GM23338 (cell line): ENCODE measurements at regions not wholly inside any gene's neighbourhood (a gene's known extent, or its start where the extent isn't known, plus 50 kb on each side); places are given as distances from the start of the nearest gene placed in this dataset.

Experiments
- ATAC-seq: fragments of 200-7000 bp; cut with Tn5 transposase; 3 replicates; pipeline ENCODE4 v1.9.1; 2020
- DNase-seq: peaks from one replicate; pipeline ENCODE4 v3.0.0-alpha.2; 2015; ENCODE audit warnings: low spot score
- H2AFZ ChIP-seq: fragments of 200-600 bp; sonication (generic); 2 replicates; pipeline ENCODE4 v1.8.0; 2016; ENCODE audit warnings: antibody characterized with exemption, mild to moderate bottlenecking, moderate library complexity
- H3F3A ChIP-seq: fragments of 200-600 bp; sonication (generic); replicated peaks from 2 replicates; pipeline ENCODE4 v1.8.0; 2017; ENCODE audit warnings: antibody characterized with exemption, mixed run types, low read depth
- H3K27ac ChIP-seq: fragments of 200-600 bp; sonication (generic); 2 replicates; pipeline ENCODE4 v1.6.1; 2016; ENCODE audit warnings: low read depth
- H3K27me3 ChIP-seq: fragments of 200-600 bp; sonication (generic); 2 replicates; pipeline ENCODE4 v1.8.0; 2016; ENCODE audit warnings: mild to moderate bottlenecking, mixed run types, moderate library complexity; ENCODE audit not compliant: insufficient read depth
- H3K36me3 ChIP-seq: fragments of 200-600 bp; sonication (generic); 2 replicates; pipeline ENCODE4 v1.8.0; 2016; ENCODE audit warnings: mild to moderate bottlenecking; ENCODE audit not compliant: insufficient read depth
- H3K4me1 ChIP-seq: fragments of 200-600 bp; sonication (generic); 2 replicates; pipeline ENCODE4 v1.8.0; 2016; ENCODE audit warnings: mild to moderate bottlenecking, moderate library complexity; ENCODE audit not compliant: insufficient read depth
- H3K4me2 ChIP-seq: fragments of 200-600 bp; sonication (generic); 2 replicates; pipeline ENCODE4 v1.7.1; 2017; ENCODE audit warnings: mixed run types
- H3K4me3 ChIP-seq: fragments of 200-600 bp; sonication (generic); 2 replicates; pipeline ENCODE4 v1.6.1; 2016; ENCODE audit warnings: mixed run types
- H3K79me2 ChIP-seq: fragments of 200-600 bp; sonication (generic); replicated peaks from 2 replicates; pipeline ENCODE4 v1.8.0; 2017; ENCODE audit warnings: mild to moderate bottlenecking; ENCODE audit not compliant: insufficient read depth
- H3K9me2 ChIP-seq: fragments of 200-600 bp; sonication (generic); 2 replicates; pipeline ENCODE4 v1.8.0; 2017; ENCODE audit not compliant: insufficient read depth
- H4K20me1 ChIP-seq: fragments of 200-600 bp; sonication (generic); replicated peaks from 2 replicates; pipeline ENCODE4 v1.8.0; 2017; ENCODE audit warnings: mild to moderate bottlenecking; ENCODE audit not compliant: insufficient read depth
- H3K27ac Mint-ChIP-seq: 2 replicates; pipeline ENCODE4 v1.8.0; 2020; ENCODE audit warnings: inconsistent platforms, mild to moderate bottlenecking, moderate library complexity, mixed read lengths
- H3K27me3 Mint-ChIP-seq: 3 replicates; pipeline ENCODE4 v1.8.0; 2022; ENCODE audit warnings: low read depth, mild to moderate bottlenecking, moderate library complexity, mixed read lengths, inconsistent platforms; ENCODE audit not compliant: insufficient read depth, poor library complexity
- H3K36me3 Mint-ChIP-seq: 3 replicates; pipeline ENCODE4 v1.8.0; 2021; ENCODE audit warnings: low read depth, mild to moderate bottlenecking, inconsistent platforms, moderate library complexity, mixed read lengths
- H3K4me1 Mint-ChIP-seq: 3 replicates; pipeline ENCODE4 v1.8.0; 2020; ENCODE audit warnings: mild to moderate bottlenecking, inconsistent platforms, mixed read lengths
- H3K4me3 Mint-ChIP-seq: 3 replicates; pipeline ENCODE4 v1.8.0; 2021; ENCODE audit warnings: moderate library complexity, mild to moderate bottlenecking, inconsistent platforms, mixed read lengths
- H3K9me3 Mint-ChIP-seq: 3 replicates; pipeline ENCODE4 v1.8.0; 2020; ENCODE audit warnings: moderate library complexity, mild to moderate bottlenecking, inconsistent platforms, mixed read lengths
- ETS1 ChIP-seq: IDR thresholded peaks from 2 replicates; pipeline ENCODE4 v1.6.1; 2016; ENCODE audit warnings: antibody characterized with exemption
- EZH2 ChIP-seq: fragments of 200-600 bp; sonication (generic); IDR thresholded peaks from one replicate; pipeline ENCODE4 v1.8.0; 2017; ENCODE audit warnings: antibody characterized with exemption, mild to moderate bottlenecking, low read depth; ENCODE audit not compliant: unreplicated experiment
- EZH2phosphoT487 ChIP-seq: fragments of 200-600 bp; sonication (generic); IDR thresholded peaks from one replicate; pipeline ENCODE4 v1.8.1; 2018; ENCODE audit warnings: antibody characterized with exemption; ENCODE audit not compliant: unreplicated experiment
- JUNB ChIP-seq: IDR thresholded peaks from one replicate; pipeline ENCODE4 v1.6.1; 2016; ENCODE audit warnings: antibody characterized with exemption; ENCODE audit not compliant: unreplicated experiment
- NANOG ChIP-seq: IDR thresholded peaks from 2 replicates; pipeline ENCODE4 v1.6.1; 2016; ENCODE audit warnings: antibody characterized with exemption, borderline replicate concordance
- POLR2AphosphoS5 ChIP-seq: IDR thresholded peaks from 2 replicates; pipeline ENCODE4 v1.6.1; 2016; ENCODE audit warnings: antibody characterized with exemption, low read depth
- STAT1 ChIP-seq: IDR thresholded peaks from one replicate; pipeline ENCODE4 v1.6.1; 2016; ENCODE audit warnings: antibody characterized with exemption; ENCODE audit not compliant: unreplicated experiment
- ZNF114 ChIP-seq: fragments of 250-450 bp; sonication (Bioruptor Pico); IDR thresholded peaks from 2 replicates; pipeline ENCODE4 v1.5.0; 2020; ENCODE audit warnings: mild to moderate bottlenecking, moderate library complexity
- TF ChIP-seq, protein P1 (sequence below): IDR thresholded peaks from one replicate; pipeline ENCODE4 v1.6.1; 2018; ENCODE audit warnings: antibody characterized with exemption; ENCODE audit not compliant: unreplicated experiment

GRCh38 chr14:97903821-97904220, 1106.6 kb downstream of the VRK1 start (continued):
- TF ChIP-seq, protein P1, sequence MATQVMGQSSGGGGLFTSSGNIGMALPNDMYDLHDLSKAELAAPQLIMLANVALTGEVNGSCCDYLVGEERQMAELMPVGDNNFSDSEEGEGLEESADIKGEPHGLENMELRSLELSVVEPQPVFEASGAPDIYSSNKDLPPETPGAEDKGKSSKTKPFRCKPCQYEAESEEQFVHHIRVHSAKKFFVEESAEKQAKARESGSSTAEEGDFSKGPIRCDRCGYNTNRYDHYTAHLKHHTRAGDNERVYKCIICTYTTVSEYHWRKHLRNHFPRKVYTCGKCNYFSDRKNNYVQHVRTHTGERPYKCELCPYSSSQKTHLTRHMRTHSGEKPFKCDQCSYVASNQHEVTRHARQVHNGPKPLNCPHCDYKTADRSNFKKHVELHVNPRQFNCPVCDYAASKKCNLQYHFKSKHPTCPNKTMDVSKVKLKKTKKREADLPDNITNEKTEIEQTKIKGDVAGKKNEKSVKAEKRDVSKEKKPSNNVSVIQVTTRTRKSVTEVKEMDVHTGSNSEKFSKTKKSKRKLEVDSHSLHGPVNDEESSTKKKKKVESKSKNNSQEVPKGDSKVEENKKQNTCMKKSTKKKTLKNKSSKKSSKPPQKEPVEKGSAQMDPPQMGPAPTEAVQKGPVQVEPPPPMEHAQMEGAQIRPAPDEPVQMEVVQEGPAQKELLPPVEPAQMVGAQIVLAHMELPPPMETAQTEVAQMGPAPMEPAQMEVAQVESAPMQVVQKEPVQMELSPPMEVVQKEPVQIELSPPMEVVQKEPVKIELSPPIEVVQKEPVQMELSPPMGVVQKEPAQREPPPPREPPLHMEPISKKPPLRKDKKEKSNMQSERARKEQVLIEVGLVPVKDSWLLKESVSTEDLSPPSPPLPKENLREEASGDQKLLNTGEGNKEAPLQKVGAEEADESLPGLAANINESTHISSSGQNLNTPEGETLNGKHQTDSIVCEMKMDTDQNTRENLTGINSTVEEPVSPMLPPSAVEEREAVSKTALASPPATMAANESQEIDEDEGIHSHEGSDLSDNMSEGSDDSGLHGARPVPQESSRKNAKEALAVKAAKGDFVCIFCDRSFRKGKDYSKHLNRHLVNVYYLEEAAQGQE = no peak

- Mint-ChIP-seq H3K36me3 (no peaks in the 10 kb centered on the region), H3K27me3 (peaks cover 2% of the 10 kb centered on the region), H3K9me3 (peaks cover 7% of the 10 kb centered on the region), H3K4me1 (peaks cover 2% of the 10 kb centered on the region; the same call in 1 of the 3 replicates), H3K4me3 (no peak overlapping the region), H3K27ac (no peak overlapping the region)
- Histone ChIP-seq H3K27ac (no peak overlapping the region), H3K79me2 (no peaks in the 10 kb centered on the region), H3K36me3 (no peaks in the 10 kb centered on the region), H3K27me3 (no peaks in the 10 kb centered on the region), H2AFZ (no peak overlapping the region), H3K4me3 (no peak overlapping the region), H3F3A (no peaks in the 10 kb centered on the region), H3K4me2 (no peak overlapping the region), H4K20me1 (no peaks in the 10 kb centered on the region), H3K9me2 (peaks cover 17% of the 10 kb centered on the region), H3K4me1 (peaks cover 4% of the 10 kb centered on the region; the same call in 1 of the 2 replicates)
- DNase-seq (no peak), ATAC-seq (no peak)
- no peak for TF ChIP-seq ETS1
- TF ChIP-seq EZH2 = no peak
- TF ChIP-seq EZH2phosphoT487 = no peak
Measured at GRCh38 chr14:97912217-97912616, 1115.0 kb downstream of the VRK1 start.

GRCh38 chr14:97916100-97916499, 1118.9 kb downstream of the VRK1 start:
- H3K4me3 ChIP-seq = no peak overlapping the region
- no peaks in the 10 kb centered on the region for H3K79me2 ChIP-seq
- Mint-ChIP-seq H3K36me3 (no peaks in the 10 kb centered on the region), H3K4me3 (no peak overlapping the region), H3K27me3 (peaks cover 2% of the 10 kb centered on the region), H3K27ac (no peak overlapping the region), H3K9me3 (no peaks in the 10 kb centered on the region; the same call in 2 of the 3 replicates), H3K4me1 (peaks cover 2% of the 10 kb centered on the region; the same call in 1 of the 3 replicates)
- H3K27ac ChIP-seq = no peak overlapping the region
- no peak overlapping the region for H3K4me2 ChIP-seq
- no peaks in the 10 kb centered on the region for H3F3A ChIP-seq
- peaks cover 15% of the 10 kb centered on the region for H3K9me2 ChIP-seq
- ATAC-seq = no peak
- no peak for DNase-seq
- H3K36me3 ChIP-seq = no peaks in the 10 kb centered on the region
- H4K20me1 ChIP-seq = no peaks in the 10 kb centered on the region
- H2AFZ ChIP-seq = no peak overlapping the region
- H3K27me3 ChIP-seq = no peaks in the 10 kb centered on the region
- peaks cover 4% of the 10 kb centered on the region; the same call in 1 of the 2 replicates for H3K4me1 ChIP-seq
- TF ChIP-seq, protein P1 = no peak
- TF ChIP-seq EZH2 (no peak), NANOG (no peak), STAT1 (no peak), POLR2AphosphoS5 (no peak), EZH2phosphoT487 (no peak), ZNF114 (CRISPR knock-in tag) (no peak), JUNB (no peak), ETS1 (no peak)
